Body of pancreas (tissue), 4 donors: ENCODE measurements at regions not wholly inside any gene's neighbourhood (a gene's known extent, or its start where the extent isn't known, plus 50 kb on each side); places are given as distances from the start of the nearest gene placed in this dataset.

Experiments
- POLR2A ChIP-seq, 3 donors: fragments of 450-650 bp; IDR thresholded peaks; one replicate each; pipeline ENCODE4 v1.6.1; 2016; ENCODE audit warnings: antibody characterized with exemption in 3 of 3, mild to moderate bottlenecking in 2 of 3
- TF ChIP-seq, protein P1 (sequence below), 7 experiments: fragments of 450-650 bp in 4 of 7; fragments of 200-600 bp in 3 of 7; sonication (generic) in 3 of 7; IDR thresholded peaks; one replicate each; pipeline ENCODE4 v1.5.1; 2016 to 2019; ENCODE audit warnings: antibody characterized with exemption in 7 of 7

DNA sequence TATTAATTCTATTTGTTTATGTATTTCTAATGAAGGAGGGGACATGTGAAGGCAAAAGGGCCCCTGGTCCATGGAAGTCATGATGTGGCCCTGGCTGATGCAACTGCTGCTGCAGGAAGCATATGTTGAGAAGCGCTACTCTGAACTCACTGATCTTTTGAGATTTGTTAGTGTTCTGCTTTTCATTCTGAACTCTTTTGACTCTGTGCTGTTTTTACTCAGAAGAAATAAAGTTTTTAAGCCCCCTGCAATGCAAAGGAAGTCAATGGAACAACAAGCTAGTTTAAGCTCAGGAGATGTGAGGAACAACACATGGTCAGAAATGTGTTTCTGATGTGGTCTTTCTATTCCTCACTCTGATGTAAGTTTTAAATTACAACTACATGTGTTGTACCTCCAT lies 88.9 kb upstream of the BTG1 start:
- TF ChIP-seq POLR2A (IDR thresholded peaks at IDR 0.05), result no peak
- TF ChIP-seq, protein P1, sequence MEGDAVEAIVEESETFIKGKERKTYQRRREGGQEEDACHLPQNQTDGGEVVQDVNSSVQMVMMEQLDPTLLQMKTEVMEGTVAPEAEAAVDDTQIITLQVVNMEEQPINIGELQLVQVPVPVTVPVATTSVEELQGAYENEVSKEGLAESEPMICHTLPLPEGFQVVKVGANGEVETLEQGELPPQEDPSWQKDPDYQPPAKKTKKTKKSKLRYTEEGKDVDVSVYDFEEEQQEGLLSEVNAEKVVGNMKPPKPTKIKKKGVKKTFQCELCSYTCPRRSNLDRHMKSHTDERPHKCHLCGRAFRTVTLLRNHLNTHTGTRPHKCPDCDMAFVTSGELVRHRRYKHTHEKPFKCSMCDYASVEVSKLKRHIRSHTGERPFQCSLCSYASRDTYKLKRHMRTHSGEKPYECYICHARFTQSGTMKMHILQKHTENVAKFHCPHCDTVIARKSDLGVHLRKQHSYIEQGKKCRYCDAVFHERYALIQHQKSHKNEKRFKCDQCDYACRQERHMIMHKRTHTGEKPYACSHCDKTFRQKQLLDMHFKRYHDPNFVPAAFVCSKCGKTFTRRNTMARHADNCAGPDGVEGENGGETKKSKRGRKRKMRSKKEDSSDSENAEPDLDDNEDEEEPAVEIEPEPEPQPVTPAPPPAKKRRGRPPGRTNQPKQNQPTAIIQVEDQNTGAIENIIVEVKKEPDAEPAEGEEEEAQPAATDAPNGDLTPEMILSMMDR (IDR thresholded peaks at IDR 0.05), result no peak
